Mesenchymal stem cell (in vitro differentiated cells and primary cell): ENCODE measurements at regions not wholly inside any gene's neighbourhood (a gene's known extent, or its start where the extent isn't known, plus 50 kb on each side); places are given as distances from the start of the nearest gene placed in this dataset.
"Not testable (repeated sequence)": the region's sequence is repeated elsewhere in the genome, so short reads cannot be mapped to it uniquely, and the experiment has no call there.

Experiments
- DNase-seq: peaks from one replicate; pipeline ENCODE4 v3.0.0-alpha.2; 2013
- H2AFZ ChIP-seq: one replicate; pipeline ENCODE4 v1.6.1; 2013; ENCODE audit warnings: low read depth, mild to moderate bottlenecking, control low read depth, inconsistent platforms, low read length, moderate library complexity
- H2AK5ac ChIP-seq: 2 replicates; pipeline ENCODE4 v1.6.1; 2013; ENCODE audit warnings: low read length, moderate library complexity, mild to moderate bottlenecking, inconsistent platforms; ENCODE audit not compliant: severe bottlenecking
- H2BK120ac ChIP-seq: one replicate; pipeline ENCODE4 v1.6.1; 2013; ENCODE audit warnings: low read depth, mild to moderate bottlenecking, inconsistent platforms, low read length, moderate library complexity
- H2BK12ac ChIP-seq, 2 experiments: one replicate each; pipeline ENCODE4 v1.6.1; 2013; ENCODE audit warnings: inconsistent platforms in 2 of 2, low read length in 2 of 2, mild to moderate bottlenecking in 2 of 2, moderate library complexity in 2 of 2, control low read depth in 1 of 2
- H2BK15ac ChIP-seq: one replicate; pipeline ENCODE4 v1.6.1; 2013; ENCODE audit warnings: mild to moderate bottlenecking, low read depth, inconsistent platforms; ENCODE audit not compliant: poor library complexity, severe bottlenecking
- H2BK5ac ChIP-seq: 2 replicates; pipeline ENCODE4 v1.6.1; 2013; ENCODE audit warnings: low read depth, mild to moderate bottlenecking, low read length, control low read depth, inconsistent platforms; ENCODE audit not compliant: poor library complexity, severe bottlenecking
- H3K14ac ChIP-seq, 2 experiments: one replicate each; pipeline ENCODE4 v1.6.1; 2013; ENCODE audit warnings: inconsistent platforms in 2 of 2, low read length in 2 of 2, control low read depth in 1 of 2, mild to moderate bottlenecking in 1 of 2, moderate library complexity in 1 of 2
- H3K18ac ChIP-seq, 2 experiments: one replicate each; pipeline ENCODE4 v1.6.1; 2013; ENCODE audit warnings: inconsistent platforms in 2 of 2, low read length in 2 of 2, control low read depth in 1 of 2, low read depth in 1 of 2, mild to moderate bottlenecking in 1 of 2
- H3K23ac ChIP-seq, 2 experiments: one replicate each; pipeline ENCODE4 v1.6.1; 2013; ENCODE audit warnings: inconsistent platforms in 2 of 2, low read length in 2 of 2, mild to moderate bottlenecking in 2 of 2, moderate library complexity in 2 of 2, control low read depth in 1 of 2
- H3K27ac ChIP-seq: 2 replicates; pipeline ENCODE4 v1.5.1; 2013; ENCODE audit warnings: mild to moderate bottlenecking, moderate library complexity, low read length, control low read depth, inconsistent platforms; ENCODE audit not compliant: poor library complexity, severe bottlenecking
- H3K27me3 ChIP-seq, 2 experiments: 2 replicates each; pipeline versions ENCODE4 v1.6.1 to v1.7.0; 2013; ENCODE audit warnings: low read length in 2 of 2, mild to moderate bottlenecking in 2 of 2, moderate library complexity in 2 of 2, control low read depth in 1 of 2, inconsistent platforms in 1 of 2; ENCODE audit not compliant: control insufficient read depth in 1 of 2, insufficient read depth in 1 of 2
- H3K36me3 ChIP-seq, 2 experiments: 2 replicates each; pipeline versions ENCODE4 v1.6.1 to v1.7.0; 2013; ENCODE audit warnings: low read length in 2 of 2, control low read depth in 1 of 2, inconsistent platforms in 1 of 2, low read depth in 1 of 2, mild to moderate bottlenecking in 1 of 2; ENCODE audit not compliant: insufficient read depth in 2 of 2, control insufficient read depth in 1 of 2
- H3K4ac ChIP-seq, 2 experiments: one replicate each; pipeline ENCODE4 v1.6.1; 2013; ENCODE audit warnings: inconsistent platforms in 2 of 2, low read length in 2 of 2, mild to moderate bottlenecking in 2 of 2, moderate library complexity in 2 of 2, control low read depth in 1 of 2, low read depth in 1 of 2
- H3K4me1 ChIP-seq: 2 replicates; pipeline ENCODE4 v1.6.1; 2013; ENCODE audit warnings: low read depth, low read length, control low read depth; ENCODE audit not compliant: control insufficient read depth, insufficient read depth
- H3K4me2 ChIP-seq: 2 replicates; pipeline ENCODE4 v1.6.1; 2013; ENCODE audit warnings: low read length, mild to moderate bottlenecking, inconsistent platforms; ENCODE audit not compliant: poor library complexity, severe bottlenecking
- H3K4me3 ChIP-seq, 2 experiments: 2 replicates each; pipeline versions ENCODE4 v1.5.1 to v1.7.0; 2013; ENCODE audit warnings: low read length in 2 of 2, mild to moderate bottlenecking in 2 of 2, control low read depth in 1 of 2, low read depth in 1 of 2; ENCODE audit not compliant: insufficient read depth in 1 of 2
- H3K79me1 ChIP-seq: replicated peaks from 2 replicates; pipeline ENCODE4 v1.6.1; 2013; ENCODE audit warnings: mild to moderate bottlenecking, control low read depth, low read length, inconsistent platforms; ENCODE audit not compliant: poor library complexity, severe bottlenecking
- H3K9ac ChIP-seq: 2 replicates; pipeline ENCODE4 v1.7.0; 2013; ENCODE audit warnings: mild to moderate bottlenecking, low read length, moderate library complexity
- H3K9me3 ChIP-seq: 2 replicates; pipeline ENCODE4 v1.7.0; 2013; ENCODE audit warnings: mild to moderate bottlenecking, low read length; ENCODE audit not compliant: control insufficient read depth
- H4K8ac ChIP-seq: one replicate; pipeline ENCODE4 v1.6.1; 2013; ENCODE audit warnings: inconsistent platforms, mild to moderate bottlenecking, low read length, moderate library complexity
- H4K91ac ChIP-seq: one replicate; pipeline ENCODE4 v1.6.1; 2013; ENCODE audit warnings: mild to moderate bottlenecking, low read length, inconsistent platforms
- WGBS: methylation state at CpG from one replicate; pipeline ENCODE4 v1.1.7; 2013; ENCODE audit warnings: mixed read lengths; 5-methylcytosine and 5-hydroxymethylcytosine counted together

- H2BK12ac ChIP-seq, result not testable (repeated sequence)
- WGBS, result 88% methylated on average over 9 of the region's 11 CpGs
These were observed 186.3 kb upstream of the DAB2 start for GRCh38 chr5:39611076-39611475.

GRCh38 chr5:39608024-39608423 lies 183.2 kb upstream of the DAB2 start:
- Histone ChIP-seq H3K36me3 (no peaks in the 10 kb centered on the region), H3K23ac (no peak overlapping the region), H3K9me3 (no peaks in the 10 kb centered on the region), H2AK5ac (no peak overlapping the region), H4K8ac (no peak overlapping the region), H3K14ac (no peak overlapping the region), H3K9ac (peak overlapping the region; percentile 54), H3K4me1 (peaks cover 2% of the 10 kb centered on the region), H3K4me3 (no peak overlapping the region), H3K27me3 (no peaks in the 10 kb centered on the region), H3K4me2 (no peak overlapping the region), H2BK15ac (no peak overlapping the region), H3K27ac (peak overlapping the region; percentile 31), H3K79me1 (no peaks in the 10 kb centered on the region), H4K91ac (no peak overlapping the region), H2BK12ac (no peak overlapping the region), H2BK5ac (no peak overlapping the region), H2BK120ac (no peak overlapping the region), H3K18ac (no peak overlapping the region), H3K4ac (no peak overlapping the region), H2AFZ (no peak overlapping the region)
- WGBS, result 91% methylated on average over 5 of the region's 5 CpGs
- DNase-seq, result no peak

More at GRCh38 chr5:39611076-39611475, 186.3 kb upstream of the DAB2 start:
- not testable (repeated sequence) for H4K8ac ChIP-seq, H3K14ac ChIP-seq, H4K91ac ChIP-seq, H3K27me3 ChIP-seq, H2BK120ac ChIP-seq, H2BK15ac ChIP-seq, H3K9me3 ChIP-seq, H3K4ac ChIP-seq, H3K18ac ChIP-seq, H3K23ac ChIP-seq, H3K9ac ChIP-seq, H3K79me1 ChIP-seq, H3K4me1 ChIP-seq, H3K27ac ChIP-seq, H3K4me2 ChIP-seq, DNase-seq, H3K4me3 ChIP-seq, H3K36me3 ChIP-seq, H2AFZ ChIP-seq, H2BK5ac ChIP-seq, H2AK5ac ChIP-seq

GRCh38 chr5:39606591-39606990 lies 181.8 kb upstream of the DAB2 start:
- Histone ChIP-seq H3K36me3 (no peaks in the 10 kb centered on the region), H3K9ac (peak overlapping the region; percentile 10), H4K8ac (no peak overlapping the region), H3K4me3 (no peak overlapping the region), H2AFZ (no peak overlapping the region), H3K4ac (no peak overlapping the region), H3K9me3 (no peaks in the 10 kb centered on the region), H3K18ac (no peak overlapping the region), H3K14ac (no peak overlapping the region), H3K4me1 (peaks cover 2% of the 10 kb centered on the region), H4K91ac (no peak overlapping the region), H3K23ac (no peak overlapping the region), H3K79me1 (no peaks in the 10 kb centered on the region), H3K4me2 (no peak overlapping the region), H2BK12ac (no peak overlapping the region), H2BK15ac (no peak overlapping the region), H2BK5ac (no peak overlapping the region), H3K27ac (no peak overlapping the region), H2BK120ac (no peak overlapping the region), H2AK5ac (no peak overlapping the region), H3K27me3 (no peaks in the 10 kb centered on the region)
- WGBS, result 83% methylated on average over 2 of the region's 2 CpGs
- no peak for DNase-seq

- no peaks in the 10 kb centered on the region for H3K27me3 ChIP-seq
- 81% methylated on average over 3 of the region's 5 CpGs for WGBS
- peak overlapping the region; percentile 10 for H3K9ac ChIP-seq
- no peak overlapping the region for H3K4ac ChIP-seq
- no peak overlapping the region for H3K4me2 ChIP-seq
- H3K27ac ChIP-seq, result no peak overlapping the region
- no peaks in the 10 kb centered on the region for H3K9me3 ChIP-seq
- no peak overlapping the region for H2BK5ac ChIP-seq
- no peak overlapping the region for H2AK5ac ChIP-seq
- no peak overlapping the region for H2BK12ac ChIP-seq
- H4K91ac ChIP-seq, result no peak overlapping the region
- H3K4me1 ChIP-seq, result peaks cover 2% of the 10 kb centered on the region
- no peak overlapping the region for H3K14ac ChIP-seq
- no peak overlapping the region for H2AFZ ChIP-seq
- no peaks in the 10 kb centered on the region for H3K36me3 ChIP-seq
- DNase-seq, result peak; percentile 26
- H3K79me1 ChIP-seq, result no peaks in the 10 kb centered on the region
- no peak overlapping the region for H3K4me3 ChIP-seq
- no peak overlapping the region for H4K8ac ChIP-seq
- no peak overlapping the region for H2BK120ac ChIP-seq
- no peak overlapping the region for H3K23ac ChIP-seq
- no peak overlapping the region for H2BK15ac ChIP-seq
- H3K18ac ChIP-seq, result no peak overlapping the region
These were observed 181.1 kb upstream of the DAB2 start for GRCh38 chr5:39605588-39606575.
